T47D (cell line): ENCODE measurements at regions not wholly inside any gene's neighbourhood (a gene's known extent, or its start where the extent isn't known, plus 50 kb on each side); places are given as distances from the start of the nearest gene placed in this dataset.

Experiments used
- DNase-seq, 2 experiments: peaks; one replicate each; pipeline versions ENCODE4 v3.0.0 to v3.0.0-alpha.2; 2011 to 2012; ENCODE audit warnings: low read depth in 1 of 2, low spot score in 1 of 2
- JUND ChIP-seq: IDR thresholded peaks from 2 replicates; pipeline ENCODE4 v1.6.1; 2012; ENCODE audit warnings: low read depth
- in situ Hi-C: cut with HindIII; loops from 2 replicates; pipeline ENCODE4 v1.10.0; 2016; ENCODE audit warnings: low sequenced_read_pairs, low pct_unique_long_range_greater_than_20kb

DNA sequence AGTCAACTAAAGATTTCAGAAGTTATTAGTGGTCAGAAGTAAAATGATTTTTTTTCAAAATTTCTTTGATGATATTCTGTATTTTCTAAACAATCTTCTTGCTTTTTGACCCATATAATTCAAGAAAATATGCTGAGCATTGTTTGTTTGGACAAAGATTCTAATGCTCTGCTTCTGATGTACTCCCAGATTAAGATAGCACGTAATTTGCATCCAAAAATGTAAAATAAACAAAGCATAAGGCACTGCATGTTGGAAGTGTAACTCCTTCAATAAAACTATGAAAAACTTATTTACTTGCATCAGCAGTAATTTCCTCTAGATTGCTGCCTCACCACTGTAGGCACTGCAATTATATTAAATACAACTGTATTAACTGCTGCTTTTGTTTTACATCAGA is 1054.1 kb downstream of the TTLL7 start:
- in situ Hi-C loops, result no loop called here
- no peak for TF ChIP-seq JUND
- DNase-seq, result no peak

DNA sequence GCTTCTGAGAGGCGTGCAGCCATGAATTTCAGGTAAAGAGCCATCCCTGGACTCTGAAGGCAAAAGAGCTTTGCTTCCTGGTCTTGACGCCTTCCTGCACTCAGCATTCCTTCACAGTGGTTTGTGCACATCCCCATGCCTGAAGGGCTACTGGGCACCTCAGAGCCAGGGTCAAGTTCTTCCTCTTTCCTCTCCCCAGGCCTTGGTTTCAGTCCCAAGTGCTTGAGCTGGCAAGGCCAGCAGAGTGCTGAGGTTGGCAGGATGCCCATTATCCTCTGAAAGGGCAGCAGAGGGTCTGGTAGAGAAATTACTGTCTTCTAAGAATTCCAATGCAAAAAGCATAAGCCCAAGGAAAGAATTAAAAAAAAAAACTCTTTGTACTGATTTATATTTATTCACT is 1064.9 kb downstream of the TTLL7 start:
- TF ChIP-seq JUND, result no peak
- in situ Hi-C loops, result no loop called here
- DNase-seq, result peak in 1 of 2 experiments; percentile 33

DNA sequence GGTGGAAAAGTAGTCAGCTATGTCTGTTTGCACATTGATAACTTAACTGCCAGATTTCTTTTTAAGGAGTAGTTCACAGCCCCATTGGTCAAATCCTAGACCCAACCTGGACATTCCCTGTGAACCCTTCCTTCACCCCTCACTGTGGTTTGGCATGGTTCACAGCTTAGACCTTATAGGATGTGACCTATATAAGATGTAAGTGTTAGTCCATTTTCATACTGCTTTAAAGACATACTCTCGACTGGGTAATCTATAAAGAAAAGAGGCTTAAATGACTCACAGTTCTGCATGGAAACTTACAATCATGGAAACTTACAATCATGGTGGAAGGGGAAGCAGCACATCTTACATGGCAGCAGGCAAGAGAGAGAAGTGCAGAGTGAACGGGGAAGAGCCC is 1066.2 kb downstream of the TTLL7 start:
- in situ Hi-C loops, result no loop called here
- TF ChIP-seq JUND, result no peak
- no peak for DNase-seq

DNA sequence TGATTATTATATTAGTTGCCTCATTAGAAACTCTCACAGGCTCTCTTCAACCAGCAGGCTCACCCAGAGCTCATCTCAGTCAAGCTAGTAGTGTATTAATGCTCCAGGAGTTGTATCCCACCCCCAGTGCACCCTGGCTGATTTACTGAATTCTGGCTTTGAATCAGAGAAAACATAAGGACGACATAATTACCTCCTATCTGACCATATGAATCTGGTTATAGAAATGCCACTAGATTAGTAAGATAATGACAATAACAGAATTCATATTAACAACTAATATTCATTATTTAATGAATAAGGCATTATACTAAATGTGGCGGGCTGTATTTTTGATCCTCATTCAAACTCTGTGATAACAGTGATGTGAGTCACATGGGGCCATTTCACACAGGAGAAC is 1066.7 kb downstream of the TTLL7 start:
- no peak for DNase-seq
- in situ Hi-C loops, result no loop called here
- TF ChIP-seq JUND, result no peak

DNA sequence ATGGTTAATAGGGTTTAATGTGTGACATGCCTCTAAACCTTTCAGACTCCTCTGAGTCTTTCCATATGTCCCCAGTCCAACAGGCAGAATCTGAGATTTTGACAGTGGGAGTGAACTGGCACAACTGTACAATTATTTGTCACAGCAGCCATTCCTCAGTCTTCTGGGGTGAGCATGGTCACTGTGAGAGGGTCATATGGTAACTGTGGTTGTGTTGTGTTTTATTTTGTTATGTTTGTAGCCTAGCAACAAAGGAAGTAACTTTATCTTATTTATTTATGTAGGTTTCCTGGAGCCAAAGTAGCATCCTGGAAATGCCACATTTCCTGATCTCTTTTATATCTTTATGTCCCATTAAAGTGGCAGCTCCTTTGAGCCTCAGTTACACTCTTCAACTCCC is 1067.9 kb downstream of the TTLL7 start:
- DNase-seq, result no peak
- no peak for TF ChIP-seq JUND
- in situ Hi-C loops, result no loop called here

DNA sequence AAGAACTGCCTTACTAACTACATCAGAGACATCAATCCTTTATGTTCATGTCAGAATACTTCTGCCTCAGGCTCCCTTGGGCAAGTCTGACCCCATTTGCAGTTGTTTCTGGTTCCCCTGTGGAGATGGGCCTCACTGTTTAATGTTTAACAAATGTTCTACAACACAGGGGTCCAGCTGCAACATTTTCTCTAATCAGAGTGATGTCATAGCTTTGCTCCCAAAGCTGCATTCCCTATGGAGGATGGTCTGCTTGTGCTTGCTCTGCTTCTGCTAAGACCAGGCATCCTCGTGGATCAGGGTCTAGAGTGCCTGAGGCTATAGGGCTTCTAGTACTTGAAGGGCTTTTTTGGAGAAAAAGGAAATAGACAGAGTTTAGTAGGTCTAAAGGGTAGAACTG is 1071.2 kb downstream of the TTLL7 start:
- TF ChIP-seq JUND, result no peak
- no peak for DNase-seq
- in situ Hi-C loops, result no loop called here

DNA sequence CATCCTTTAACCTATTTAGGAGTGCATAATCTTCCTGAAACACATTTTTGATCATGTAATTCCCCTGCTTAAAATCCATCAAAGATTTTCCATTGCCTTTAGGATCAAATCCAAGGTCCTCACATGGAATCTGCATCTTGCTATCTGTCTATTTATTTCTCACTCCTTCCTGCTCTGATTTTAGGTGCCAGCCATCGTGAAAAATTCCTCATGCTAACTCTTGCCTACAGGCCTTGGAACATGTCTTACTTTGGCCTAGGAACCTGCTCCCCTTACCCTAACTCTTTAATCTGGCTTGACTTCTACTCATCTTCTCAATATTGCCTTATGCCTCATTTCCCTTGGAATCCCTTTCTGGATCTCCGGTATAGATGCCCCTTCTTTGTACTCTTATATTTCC is 1074.3 kb downstream of the TTLL7 start:
- DNase-seq, result no peak
- in situ Hi-C loops, result no loop called here
- no peak for TF ChIP-seq JUND

DNA sequence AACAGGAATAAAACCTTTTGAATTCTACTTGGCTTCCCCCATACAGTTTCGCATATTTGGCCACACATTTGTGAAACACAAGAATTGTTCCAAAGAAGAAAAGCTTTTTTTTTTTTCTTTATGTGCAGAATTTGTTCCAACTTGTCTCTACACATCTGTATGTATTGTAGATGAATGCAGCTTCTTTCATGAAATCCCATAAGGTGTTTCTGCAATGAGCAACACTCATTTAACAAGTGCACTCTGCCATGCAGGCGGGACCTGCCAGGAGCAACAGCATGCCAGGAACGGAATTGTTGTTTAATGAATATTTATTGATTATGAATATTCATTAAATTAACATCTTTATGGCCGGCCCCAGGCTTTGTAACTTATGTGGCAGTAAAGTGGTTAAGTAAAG is 1075.0 kb downstream of the TTLL7 start:
- DNase-seq, result no peak
- in situ Hi-C loops, result no loop called here
- TF ChIP-seq JUND, result no peak

DNA sequence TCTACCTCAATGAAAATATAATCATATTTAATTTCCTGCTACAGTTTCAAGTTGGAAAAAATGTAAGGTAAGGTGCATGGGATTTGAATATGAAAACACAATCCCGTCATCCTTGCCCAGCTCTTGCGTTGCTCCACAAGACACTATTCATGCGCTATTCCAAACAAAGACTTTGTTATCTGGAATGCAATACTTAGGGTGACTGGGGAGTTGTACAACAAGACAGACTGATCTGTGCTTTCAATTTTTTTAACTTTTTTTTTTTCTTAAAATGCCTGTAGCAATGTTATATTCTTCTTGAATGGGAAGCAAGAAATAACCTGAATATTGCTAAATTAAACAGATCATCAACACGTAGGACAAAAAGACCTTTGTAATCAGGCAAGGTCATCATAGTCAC is 1077.2 kb downstream of the TTLL7 start:
- in situ Hi-C loops, result no loop called here
- TF ChIP-seq JUND, result no peak
- no peak for DNase-seq

DNA sequence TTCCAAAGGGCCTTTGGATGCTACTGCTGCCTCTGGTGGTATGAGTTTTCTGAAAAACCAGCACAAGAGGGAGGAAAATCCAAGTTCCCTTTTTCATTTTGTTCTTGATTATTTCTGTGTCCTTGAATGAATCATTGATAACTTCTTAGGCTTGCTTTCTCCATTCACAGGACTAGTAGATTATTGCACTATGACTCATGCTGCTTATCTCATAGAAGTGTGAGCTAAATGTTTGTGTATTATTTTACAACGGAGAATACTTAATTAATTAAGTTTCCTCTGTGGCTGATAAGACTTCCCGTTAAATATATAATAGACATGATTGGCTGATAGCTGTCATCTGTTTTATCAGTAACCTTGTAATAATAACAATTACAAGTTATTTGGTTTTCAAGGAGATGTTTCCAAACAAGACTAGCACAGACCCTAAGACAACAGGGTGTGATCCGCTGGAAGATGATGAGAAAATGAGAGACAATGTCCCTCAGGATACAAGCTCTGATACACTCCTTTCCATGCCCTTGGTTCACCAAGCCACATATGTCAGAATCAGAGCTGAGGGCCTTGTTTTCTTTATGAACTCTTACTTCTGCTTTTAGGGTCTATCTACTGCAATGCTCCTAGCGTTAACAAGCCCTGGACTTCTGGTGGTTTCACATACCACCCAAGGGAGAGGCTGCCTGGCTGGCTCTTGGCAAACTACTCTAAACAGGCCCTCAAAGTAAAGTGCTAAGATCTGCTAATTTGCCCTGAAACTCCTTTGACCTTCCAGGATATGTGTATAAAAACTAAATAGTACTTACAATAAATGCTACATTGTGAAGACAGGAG is 1078.3 kb downstream of the TTLL7 start:
- in situ Hi-C loops, result no loop called here
- DNase-seq, result no peak
- TF ChIP-seq JUND, result no peak

DNA sequence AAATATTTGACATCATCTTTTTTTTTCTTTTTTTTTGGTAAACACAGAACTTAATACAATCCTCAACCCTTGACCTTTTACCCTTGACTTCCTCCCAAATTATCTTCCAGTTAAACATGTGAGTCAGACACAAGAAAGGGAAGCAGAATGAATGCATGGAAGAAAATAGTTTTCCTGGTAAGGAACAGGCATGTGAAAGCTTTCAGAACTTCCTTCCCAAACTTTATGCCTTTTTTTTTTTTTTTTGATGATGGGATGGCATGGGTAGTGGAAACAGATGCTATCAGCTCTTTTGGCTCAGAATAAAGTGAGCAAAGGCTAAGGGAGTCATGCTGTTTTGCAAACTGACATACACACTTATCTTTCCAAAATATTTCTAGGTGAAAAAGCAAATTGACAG is 1079.1 kb downstream of the TTLL7 start:
- TF ChIP-seq JUND, result no peak
- in situ Hi-C loops, result no loop called here
- no peak for DNase-seq

DNA sequence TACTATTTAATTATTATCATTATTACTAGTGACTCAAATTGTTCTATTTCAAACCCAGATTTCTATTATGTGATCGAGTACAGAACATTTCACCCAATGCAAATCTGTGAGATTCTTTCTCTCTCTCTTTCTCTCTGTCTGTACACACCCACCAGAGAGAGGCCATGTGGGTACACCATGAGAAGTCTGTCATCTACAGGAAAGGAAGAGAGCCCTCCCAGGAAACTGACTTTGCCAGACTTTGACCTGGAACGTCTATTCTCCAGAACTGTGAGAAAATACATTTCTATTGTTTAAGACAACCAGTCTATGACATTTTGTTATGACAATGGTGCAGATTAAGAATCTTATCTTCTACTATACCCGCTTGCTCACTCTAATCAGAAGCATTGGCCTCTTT is 1091.6 kb downstream of the TTLL7 start:
- no peak for TF ChIP-seq JUND
- DNase-seq, result no peak
- in situ Hi-C loops, result no loop called here

DNA sequence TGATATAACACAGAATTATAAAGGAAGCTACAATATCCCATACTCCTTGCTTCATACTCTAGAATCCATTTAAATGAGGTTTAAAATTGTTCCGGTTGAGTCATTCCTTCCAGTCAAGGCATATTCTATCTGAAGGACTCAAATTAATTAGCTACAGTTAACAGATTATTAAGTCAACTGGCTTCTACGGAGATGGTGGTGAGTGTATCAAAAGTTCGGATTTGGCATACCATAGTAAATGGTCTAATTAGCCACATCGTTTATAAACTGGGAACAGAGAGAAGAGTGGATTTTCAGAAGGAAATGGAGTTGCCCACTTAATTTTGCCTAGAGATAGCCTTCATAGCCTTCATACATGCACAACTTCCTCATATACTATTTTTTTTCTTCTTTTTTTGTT is 1095.3 kb downstream of the TTLL7 start:
- in situ Hi-C loops, result no loop called here
- TF ChIP-seq JUND, result no peak
- DNase-seq, result no peak

DNA sequence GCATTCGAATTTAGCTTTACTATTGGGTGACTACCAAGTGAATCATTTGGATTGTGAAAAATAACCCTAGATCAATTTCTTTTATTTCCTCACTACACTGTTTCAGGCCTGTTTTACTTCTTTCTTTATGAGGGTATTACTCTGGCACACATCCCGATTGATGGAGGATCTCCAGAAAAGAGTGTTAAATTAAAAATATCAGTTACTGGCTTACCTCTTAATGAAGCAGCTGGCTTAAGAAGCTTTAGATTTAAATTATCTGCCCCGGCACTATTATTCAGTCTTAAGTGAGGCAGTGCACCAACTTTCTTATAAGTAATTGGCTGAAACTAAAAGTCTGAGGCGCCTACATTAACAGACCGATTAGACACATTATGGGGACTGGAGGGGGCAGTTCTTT is 1097.4 kb downstream of the TTLL7 start:
- in situ Hi-C loops, result no loop called here
- DNase-seq, result no peak
- no peak for TF ChIP-seq JUND
